H1 (cell line): ENCODE measurements at regions not wholly inside any gene's neighbourhood (a gene's known extent, or its start where the extent isn't known, plus 50 kb on each side); places are given as distances from the start of the nearest gene placed in this dataset.

Experiments
- CTCF ChIA-PET: fragments of 300-600 bp; sonication (Branson Sonifier 250); formaldehyde crosslinking; loops from one replicate; lab custom pipeline; 2021; ENCODE audit not compliant: partially characterized antibody; lab: Charles Lee
- POLR2A ChIA-PET: fragments of 300-600 bp; sonication (Branson Sonifier 250); formaldehyde crosslinking; loops from one replicate; lab custom pipeline; 2021; ENCODE audit warnings: inconsistent platforms; ENCODE audit not compliant: partially characterized antibody; lab: Charles Lee
- DNase-seq, 2 experiments: peaks; one replicate each; pipeline versions ENCODE4 v3.0.0 to v3.0.0-alpha.2; 2010 to 2022; ENCODE audit warnings: low spot score in 2 of 2, low read depth in 1 of 2, mixed read lengths in 1 of 2
- FAIRE-seq: peaks from 2 replicates; lab custom pipeline; 2011; peaks lifted over from hg19 to GRCh38; lab: Jason Lieb, UNC
- H2AFZ ChIP-seq: 2 replicates; pipeline ENCODE4 v1.8.1; 2012; ENCODE audit warnings: low read length, inconsistent platforms
- H2AK5ac ChIP-seq: 2 replicates; pipeline ENCODE4 v1.6.1; 2013; ENCODE audit warnings: low read depth, low read length
- H2BK120ac ChIP-seq: replicated peaks from 2 replicates; pipeline ENCODE3; 2013; ENCODE audit warnings: low read depth, low read length, inconsistent platforms
- H2BK12ac ChIP-seq: 2 replicates; pipeline ENCODE4 v1.6.1; 2013; ENCODE audit warnings: low read depth, low read length
- H2BK15ac ChIP-seq: 2 replicates; pipeline ENCODE4 v1.6.1; 2013; ENCODE audit warnings: low read length
- H2BK20ac ChIP-seq: 2 replicates; pipeline ENCODE4 v1.6.1; 2013; ENCODE audit warnings: low read length
- H2BK5ac ChIP-seq: 2 replicates; pipeline ENCODE4 v1.6.1; 2013; ENCODE audit warnings: low read depth, low read length
- H3K14ac ChIP-seq: 2 replicates; pipeline ENCODE4 v1.6.1; 2013; ENCODE audit warnings: inconsistent platforms; ENCODE audit not compliant: insufficient read length
- H3K18ac ChIP-seq: 2 replicates; pipeline ENCODE4 v1.6.1; 2013; ENCODE audit warnings: low read length; ENCODE audit errors: extremely low read depth
- H3K23ac ChIP-seq: 2 replicates; pipeline ENCODE4 v1.6.1; 2013; ENCODE audit warnings: inconsistent platforms; ENCODE audit not compliant: insufficient read length
- H3K23me2 ChIP-seq: 2 replicates; pipeline ENCODE4 v1.6.1; 2013; ENCODE audit warnings: low read depth, low read length
- H3K27ac ChIP-seq: 2 replicates; pipeline ENCODE4 v1.6.1; 2011; ENCODE audit warnings: low read depth, low read length, inconsistent platforms
- H3K27me3 ChIP-seq, 4 experiments: replicated peaks in 1 of 4; 1 replicate in 1 of 4; 2 replicates in 3 of 4; pipeline versions ENCODE4 v1.6.1 to v1.8.1; 2011 to 2013; ENCODE audit warnings: low read length in 3 of 4, mild to moderate bottlenecking in 3 of 4, inconsistent platforms in 2 of 4, mixed read lengths in 2 of 4, moderate library complexity in 1 of 4; ENCODE audit not compliant: control insufficient read depth in 3 of 4, insufficient read depth in 3 of 4; ENCODE audit errors: extremely low read depth in 1 of 4
- H3K36me3 ChIP-seq, 4 experiments: 2 replicates each; pipeline versions ENCODE4 v1.6.1 to v1.8.1; 2011 to 2013; ENCODE audit warnings: mild to moderate bottlenecking in 4 of 4, low read length in 3 of 4, moderate library complexity in 2 of 4, control low read depth in 1 of 4, inconsistent platforms in 1 of 4; ENCODE audit not compliant: insufficient read depth in 4 of 4, control insufficient read depth in 2 of 4
- H3K4ac ChIP-seq: replicated peaks from 2 replicates; pipeline ENCODE3; 2013; ENCODE audit warnings: low read length, low read depth, mixed read lengths, inconsistent platforms; ENCODE audit not compliant: insufficient read length
- H3K4me1 ChIP-seq, 4 experiments: replicated peaks in 1 of 4; 1 replicate in 1 of 4; 2 replicates in 3 of 4; pipeline versions ENCODE4 v1.6.1 to v1.8.1; 2011 to 2013; ENCODE audit warnings: low read length in 3 of 4, inconsistent platforms in 2 of 4, mixed read lengths in 1 of 4; ENCODE audit not compliant: insufficient read depth in 4 of 4, control insufficient read depth in 3 of 4
- H3K4me2 ChIP-seq, 2 experiments: 2 replicates each; pipeline versions ENCODE4 v1.6.1 to v1.8.1; 2011 to 2013; ENCODE audit warnings: low read depth in 2 of 2, low read length in 2 of 2, control low read depth in 1 of 2, inconsistent platforms in 1 of 2, mild to moderate bottlenecking in 1 of 2; ENCODE audit not compliant: insufficient read depth in 1 of 2
- H3K4me3 ChIP-seq, 4 experiments: fragments of 200-600, 300-600 bp in 1 of 4; sonication (generic), shearing (Covaris generic), sonication (Bioruptor Twin) in 1 of 4; 2 replicates each; pipeline versions ENCODE4 v1.5.1 to v1.8.1; 2011 to 2016; ENCODE audit warnings: low read length in 4 of 4, low read depth in 3 of 4, control low read depth in 2 of 4, inconsistent platforms in 2 of 4, mild to moderate bottlenecking in 2 of 4, mixed read lengths in 1 of 4, moderate library complexity in 1 of 4; ENCODE audit not compliant: insufficient read depth in 2 of 4; ENCODE audit errors: extremely low read depth in 1 of 4
- H3K56ac ChIP-seq: replicated peaks from 2 replicates; pipeline ENCODE3; 2013; ENCODE audit warnings: low read depth, mild to moderate bottlenecking, mixed read lengths, low read length, inconsistent platforms; ENCODE audit not compliant: insufficient read length
- H3K79me1 ChIP-seq: 2 replicates; pipeline ENCODE4 v1.6.1; 2013; ENCODE audit warnings: low read depth, low read length, control low read depth
- H3K79me2 ChIP-seq, 2 experiments: 2 replicates each; pipeline versions ENCODE4 v1.6.1 to v1.8.1; 2012 to 2013; ENCODE audit warnings: low read length in 2 of 2, mild to moderate bottlenecking in 2 of 2, inconsistent platforms in 1 of 2; ENCODE audit not compliant: insufficient read depth in 2 of 2, control insufficient read depth in 1 of 2
- H3K9ac ChIP-seq, 4 experiments: replicated peaks in 1 of 4; 1 replicate in 1 of 4; 2 replicates in 3 of 4; pipeline versions ENCODE4 v1.6.1 to v1.8.1; 2011 to 2013; ENCODE audit warnings: low read depth in 3 of 4, low read length in 3 of 4, control low read depth in 2 of 4, mild to moderate bottlenecking in 2 of 4, moderate library complexity in 2 of 4, inconsistent platforms in 1 of 4; ENCODE audit errors: extremely low read depth in 1 of 4
- H3K9me3 ChIP-seq, 2 experiments: 2 replicates each; pipeline versions ENCODE4 v1.6.1 to v1.8.1; 2012 to 2013; ENCODE audit warnings: mild to moderate bottlenecking in 2 of 2, moderate library complexity in 2 of 2, control low read depth in 1 of 2, inconsistent platforms in 1 of 2, low read depth in 1 of 2, low read length in 1 of 2, mixed read lengths in 1 of 2; ENCODE audit not compliant: insufficient read depth in 2 of 2
- H4K20me1 ChIP-seq, 2 experiments: replicated peaks in 1 of 2; 2 replicates each; pipeline versions ENCODE3 to v1.8.1; 2011 to 2013; ENCODE audit warnings: inconsistent platforms in 2 of 2, low read length in 2 of 2, mild to moderate bottlenecking in 1 of 2; ENCODE audit not compliant: insufficient read depth in 2 of 2, control insufficient read depth in 1 of 2
- H4K5ac ChIP-seq: 2 replicates; pipeline ENCODE4 v1.6.1; 2013; ENCODE audit warnings: low read length, low read depth, mixed read lengths, inconsistent platforms; ENCODE audit not compliant: insufficient read length
- H4K8ac ChIP-seq: 2 replicates; pipeline ENCODE4 v1.8.0; 2013; ENCODE audit warnings: mild to moderate bottlenecking, moderate library complexity, low read length, inconsistent platforms; ENCODE audit not compliant: insufficient read depth; ENCODE audit errors: extremely low read depth
- H4K91ac ChIP-seq: replicated peaks from 2 replicates; pipeline ENCODE3; 2013; ENCODE audit warnings: low read length, mixed read lengths, inconsistent platforms; ENCODE audit not compliant: insufficient read length
- BCL11A ChIP-seq, 2 experiments: IDR thresholded peaks; one replicate each; pipeline ENCODE4 v1.6.1; 2011; ENCODE audit warnings: low read depth in 2 of 2, low read length in 2 of 2, mild to moderate bottlenecking in 2 of 2
- BRCA1 ChIP-seq: IDR thresholded peaks from 2 replicates; pipeline ENCODE4 v1.6.1; 2012; ENCODE audit warnings: low read depth, low read length, improper control_type of control experiment
- CBX5 ChIP-seq: fragments of 300-800, 300-1000 bp; sonication (generic); IDR thresholded peaks from 2 replicates; pipeline ENCODE4 v1.7.1; 2016; ENCODE audit warnings: antibody characterized with exemption, low read length, low read depth
- CEBPB ChIP-seq: IDR thresholded peaks from 2 replicates; pipeline ENCODE4 v1.6.1; 2012; ENCODE audit warnings: low read depth, low read length
- CHD2 ChIP-seq: IDR thresholded peaks from 2 replicates; pipeline ENCODE4 v1.6.1; 2012; ENCODE audit warnings: low read length, improper control_type of control experiment
- EGR1 ChIP-seq: IDR thresholded peaks from 2 replicates; pipeline ENCODE4 v1.6.1; 2011; ENCODE audit warnings: low read depth, low read length, borderline replicate concordance
- EZH2 ChIP-seq: fragments of 200-600 bp; sonication (generic); IDR thresholded peaks from 2 replicates; pipeline ENCODE4 v1.7.1; 2012; ENCODE audit warnings: low read depth, mild to moderate bottlenecking, moderate library complexity, low read length, inconsistent platforms; ENCODE audit not compliant: severe bottlenecking
- GTF2F1 ChIP-seq: IDR thresholded peaks from 2 replicates; pipeline ENCODE4 v1.6.1; 2012; ENCODE audit warnings: low read depth, low read length, improper control_type of control experiment, borderline replicate concordance
- JUND ChIP-seq: IDR thresholded peaks from 2 replicates; pipeline ENCODE4 v1.6.1; 2011; ENCODE audit warnings: mild to moderate bottlenecking, improper control_type of control experiment, low read length
- KDM1A ChIP-seq: fragments of 200-600, 300-600 bp; sonication (generic); IDR thresholded peaks from 2 replicates; pipeline ENCODE4 v1.7.1; 2016; ENCODE audit warnings: mild to moderate bottlenecking, low read length, borderline replicate concordance
- MAFK ChIP-seq: IDR thresholded peaks from 2 replicates; pipeline ENCODE4 v1.6.1; 2012; ENCODE audit warnings: low read depth, mild to moderate bottlenecking, improper control_type of control experiment, low read length
- RFX5 ChIP-seq: IDR thresholded peaks from 2 replicates; pipeline ENCODE4 v1.6.1; 2011; ENCODE audit warnings: low read depth, low read length, improper control_type of control experiment, borderline replicate concordance
- RXRA ChIP-seq: IDR thresholded peaks from 2 replicates; pipeline ENCODE4 v1.6.1; 2011; ENCODE audit warnings: low read depth, mild to moderate bottlenecking, low read length, moderate library complexity; ENCODE audit not compliant: insufficient read depth
- SIN3A ChIP-seq, 2 experiments: IDR thresholded peaks in 1 of 2; conservative IDR thresholded peaks in 1 of 2; 2 replicates each; pipeline ENCODE4 v1.6.1; 2011 to 2012; ENCODE audit warnings: low read length in 2 of 2, improper control_type of control experiment in 1 of 2, low read depth in 1 of 2, mild to moderate bottlenecking in 1 of 2
- SIX5 ChIP-seq: IDR thresholded peaks from 2 replicates; pipeline ENCODE4 v1.6.1; 2011; ENCODE audit warnings: mild to moderate bottlenecking, low read depth, low read length
- SP1 ChIP-seq: IDR thresholded peaks from 2 replicates; pipeline ENCODE4 v1.6.1; 2011; ENCODE audit warnings: low read depth, low read length
- YY1 ChIP-seq: IDR thresholded peaks from 2 replicates; pipeline ENCODE4 v1.6.1; 2011; ENCODE audit warnings: low read depth, mild to moderate bottlenecking, low read length

GRCh38 chr1:98328855-98329254, 332.7 kb upstream of the SNX7 start:
- Histone ChIP-seq H3K27ac (no peak overlapping the region), H3K9ac (no peak overlapping the region), H3K4me1 (no peaks in the 10 kb centered on the region), H3K4me3 (no peak overlapping the region), H3K14ac (no peak overlapping the region), H2BK20ac (no peak overlapping the region), H2AK5ac (no peak overlapping the region), H3K23ac (no peak overlapping the region), H2BK15ac (no peak overlapping the region), H3K79me1 (no peaks in the 10 kb centered on the region), H3K56ac (no peak overlapping the region), H2BK12ac (no peak overlapping the region), H3K23me2 (no peaks in the 10 kb centered on the region), H4K20me1 (no peaks in the 10 kb centered on the region), H4K8ac (no peak overlapping the region), H3K4me2 (no peak overlapping the region), H3K27me3 (no peaks in the 10 kb centered on the region), H2BK120ac (no peak overlapping the region), H4K5ac (no peak overlapping the region), H3K9me3 (no peaks in the 10 kb centered on the region), H2BK5ac (no peak overlapping the region), H4K91ac (no peak overlapping the region), H3K79me2 (no peaks in the 10 kb centered on the region), H3K18ac (no peak overlapping the region), H2AFZ (no peak overlapping the region), H3K36me3 (no peaks in the 10 kb centered on the region), H3K4ac (no peak overlapping the region)
- ChIA-PET POLR2A (no interaction called here), CTCF (interaction anchor here (0.9 kb wide), 1 partner anchor 17 kb away, joined by 3 read pairs; no protein-coding TSS in a partner anchor)
- no peak for FAIRE-seq
- DNase-seq, result no peak
- no peak for TF ChIP-seq JUND
- no peak for TF ChIP-seq BCL11A (IDR thresholded peaks at IDR 0.05; ENCODE audit: low read depth in 2 of 2, low read length in 2 of 2)
- TF ChIP-seq CEBPB, result no peak
- TF ChIP-seq SP1, result no peak
- TF ChIP-seq RXRA, result no peak
- no peak for TF ChIP-seq SIX5
- TF ChIP-seq BRCA1, result no peak
- no peak for TF ChIP-seq RFX5
- TF ChIP-seq CHD2, result no peak
- TF ChIP-seq CBX5, result no peak
- no peak for TF ChIP-seq GTF2F1
- no peak for TF ChIP-seq YY1
- TF ChIP-seq MAFK, result no peak
- TF ChIP-seq EZH2, result no peak
- TF ChIP-seq SIN3A (conservative IDR thresholded peaks at IDR 0.05 in 1 of 2, IDR thresholded peaks at IDR 0.05 in 1 of 2; ENCODE audit: low read depth in 1 of 2, low read length in 2 of 2), result no peak
- no peak for TF ChIP-seq KDM1A
- no peak for TF ChIP-seq EGR1
